ENCODE measurements at regions not wholly inside any gene's neighbourhood (a gene's known extent, or its start where the extent isn't known, plus 50 kb on each side); places are given as distances from the start of the nearest gene placed in this dataset.

- H4K20me1 ChIP-seq (ENCODE audit: insufficient read depth, poor library complexity, severe bottlenecking) = peaks cover 35% of the 10 kb centered on the region
- no peaks in the 10 kb centered on the region for H3K27me3 ChIP-seq
- no peak overlapping the region for H3K4me3 ChIP-seq
- H3K4me1 ChIP-seq (ENCODE audit: insufficient read depth) = peaks cover 78% of the 10 kb centered on the region
- H2AFZ ChIP-seq = no peak overlapping the region
- DNase-seq (ENCODE audit: low spot score) = no peak
- H3K27ac ChIP-seq = peak overlapping the region; percentile 87
- H3K79me2 ChIP-seq = peaks cover 88% of the 10 kb centered on the region
- TF ChIP-seq EZH2 (IDR thresholded peaks at IDR 0.05; ENCODE audit: borderline replicate concordance) (no peak), EZH2phosphoT487 (IDR thresholded peaks at IDR 0.05; ENCODE audit: low read depth, severe bottlenecking, unreplicated experiment) (no peak), CTCF (IDR thresholded peaks at IDR 0.05; ENCODE audit: poor library complexity) (no peak)
- no peaks in the 10 kb centered on the region for H3K9me2 ChIP-seq (replicated peaks; ENCODE audit: insufficient read depth)
- WGBS (ENCODE audit: low lambda C conversion rate, missing lambda C conversion rate) = 90% methylated on average over 10 of the region's 10 CpGs
- H3K9me3 ChIP-seq (ENCODE audit: low read depth) = no peaks in the 10 kb centered on the region
- peak overlapping the region; percentile 89 for H3K4me2 ChIP-seq
- H3K36me3 ChIP-seq (replicated peaks; ENCODE audit: insufficient read depth, low read depth) = no peaks in the 10 kb centered on the region
Observed at GRCh38 chr1:21341517-21342078, 51.3 kb upstream of the ECE1 start.

- WGBS (ENCODE audit: low lambda C conversion rate, missing lambda C conversion rate) = 34% methylated on average over 8 of the region's 8 CpGs
- peaks cover 89% of the 10 kb centered on the region for H3K79me2 ChIP-seq
- H3K4me1 ChIP-seq (ENCODE audit: insufficient read depth) = peaks cover 83% of the 10 kb centered on the region
- no peak overlapping the region for H3K4me3 ChIP-seq
- peak overlapping the region; percentile 89 for H3K4me2 ChIP-seq
- H2AFZ ChIP-seq = no peak overlapping the region
- peaks cover 35% of the 10 kb centered on the region for H4K20me1 ChIP-seq (ENCODE audit: insufficient read depth, poor library complexity, severe bottlenecking)
- no peaks in the 10 kb centered on the region for H3K36me3 ChIP-seq (replicated peaks; ENCODE audit: insufficient read depth, low read depth)
- peak overlapping the region; percentile 87 for H3K27ac ChIP-seq
- TF ChIP-seq CTCF (IDR thresholded peaks at IDR 0.05; ENCODE audit: poor library complexity) = no peak
- no peak for TF ChIP-seq EZH2phosphoT487 (IDR thresholded peaks at IDR 0.05; ENCODE audit: low read depth, severe bottlenecking, unreplicated experiment)
- no peak for TF ChIP-seq EZH2 (IDR thresholded peaks at IDR 0.05; ENCODE audit: borderline replicate concordance)
- no peaks in the 10 kb centered on the region for H3K9me2 ChIP-seq (replicated peaks; ENCODE audit: insufficient read depth)
- no peaks in the 10 kb centered on the region for H3K9me3 ChIP-seq (ENCODE audit: low read depth)
- no peaks in the 10 kb centered on the region for H3K27me3 ChIP-seq
- DNase-seq (ENCODE audit: low spot score) = no peak
Observed at GRCh38 chr1:21341022-21341421, 50.8 kb upstream of the ECE1 start.

GRCh38 chr1:21340230-21340945 lies 50.1 kb upstream of the ECE1 start:
- no peaks in the 10 kb centered on the region for H3K9me3 ChIP-seq (ENCODE audit: low read depth)
- peaks cover 90% of the 10 kb centered on the region for H3K4me1 ChIP-seq (ENCODE audit: insufficient read depth)
- no peak overlapping the region for H2AFZ ChIP-seq
- H4K20me1 ChIP-seq (ENCODE audit: insufficient read depth, poor library complexity, severe bottlenecking) = peaks cover 35% of the 10 kb centered on the region
- H3K36me3 ChIP-seq (replicated peaks; ENCODE audit: insufficient read depth, low read depth) = no peaks in the 10 kb centered on the region
- peak overlapping the region; percentile 87 for H3K27ac ChIP-seq
- H3K9me2 ChIP-seq (replicated peaks; ENCODE audit: insufficient read depth) = no peaks in the 10 kb centered on the region
- H3K4me2 ChIP-seq = peak overlapping the region; percentile 89
- TF ChIP-seq EZH2 (IDR thresholded peaks at IDR 0.05; ENCODE audit: borderline replicate concordance) (no peak), CTCF (IDR thresholded peaks at IDR 0.05; ENCODE audit: poor library complexity) (no peak), EZH2phosphoT487 (IDR thresholded peaks at IDR 0.05; ENCODE audit: low read depth, severe bottlenecking, unreplicated experiment) (no peak)
- H3K4me3 ChIP-seq = no peak overlapping the region
- peaks cover 95% of the 10 kb centered on the region for H3K79me2 ChIP-seq
- WGBS (ENCODE audit: low lambda C conversion rate, missing lambda C conversion rate) = 87% methylated on average over 13 of the region's 13 CpGs
- no peak for DNase-seq (ENCODE audit: low spot score)
- no peaks in the 10 kb centered on the region for H3K27me3 ChIP-seq
